HG02852 (cell line): ENCODE measurements at regions not wholly inside any gene's neighbourhood (a gene's known extent, or its start where the extent isn't known, plus 50 kb on each side); places are given as distances from the start of the nearest gene placed in this dataset.
"Not testable (repeated sequence)": the region's sequence is repeated elsewhere in the genome, so short reads cannot be mapped to it uniquely, and the experiment has no call there.

ENCODE experiments used
- ATAC-seq: cut with Tn5 transposase; IDR thresholded peaks from one replicate; pipeline ENCODE4 v1.9.1; 2021; ENCODE audit warnings: mild to moderate bottlenecking, moderate library complexity; ENCODE audit not compliant: unreplicated experiment

DNA sequence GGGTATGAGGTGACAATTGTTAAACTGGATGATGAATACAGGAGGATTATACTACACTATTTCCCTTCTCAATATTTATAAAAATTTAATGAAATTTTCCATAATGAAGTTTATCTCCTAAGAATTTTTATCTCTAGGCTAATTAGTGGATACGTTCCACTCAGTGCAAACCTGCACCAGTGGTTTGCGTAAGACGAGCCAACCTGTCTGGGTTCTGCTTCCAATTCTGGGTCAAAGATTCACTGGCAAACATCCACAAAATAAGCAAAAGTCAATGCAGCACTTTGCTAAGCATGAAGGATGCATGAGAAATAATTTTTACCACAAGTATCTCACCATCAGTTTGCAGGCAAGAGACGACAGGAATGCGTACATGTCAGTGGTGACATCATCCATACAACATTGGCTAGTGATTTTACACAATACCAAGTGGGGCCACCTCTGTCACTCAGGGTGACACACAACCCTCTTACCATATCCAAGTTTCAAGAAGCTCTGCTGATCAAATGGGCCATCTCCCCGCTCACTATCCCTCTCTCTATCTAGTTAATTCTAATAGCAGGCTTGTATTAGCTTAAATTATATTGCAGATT is 51.7 kb downstream of the FAM50B start:
- ATAC-seq = no peak

GRCh38 chr6:3902871-3903648 is 53.9 kb downstream of the FAM50B start:
- no peak for ATAC-seq

DNA sequence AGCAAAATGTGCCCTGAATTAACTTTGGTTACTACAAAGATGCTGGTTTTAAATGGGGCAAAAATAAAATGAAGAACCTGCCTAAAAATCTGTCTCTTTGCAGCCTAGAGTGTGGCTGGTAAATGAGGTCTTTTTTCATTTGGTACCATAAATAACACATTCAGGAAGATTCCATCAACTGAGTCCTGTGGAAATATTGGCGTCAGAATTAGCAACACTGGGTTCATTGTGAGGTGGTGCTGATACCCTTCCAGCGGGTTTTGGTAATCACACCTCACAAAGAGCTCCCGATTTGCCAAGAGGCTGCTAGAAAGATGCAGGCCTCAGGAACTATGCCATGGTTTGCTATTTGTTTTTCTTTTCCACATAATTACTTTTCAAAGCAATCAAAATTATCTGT is 55.3 kb downstream of the FAM50B start:
- no peak for ATAC-seq

DNA sequence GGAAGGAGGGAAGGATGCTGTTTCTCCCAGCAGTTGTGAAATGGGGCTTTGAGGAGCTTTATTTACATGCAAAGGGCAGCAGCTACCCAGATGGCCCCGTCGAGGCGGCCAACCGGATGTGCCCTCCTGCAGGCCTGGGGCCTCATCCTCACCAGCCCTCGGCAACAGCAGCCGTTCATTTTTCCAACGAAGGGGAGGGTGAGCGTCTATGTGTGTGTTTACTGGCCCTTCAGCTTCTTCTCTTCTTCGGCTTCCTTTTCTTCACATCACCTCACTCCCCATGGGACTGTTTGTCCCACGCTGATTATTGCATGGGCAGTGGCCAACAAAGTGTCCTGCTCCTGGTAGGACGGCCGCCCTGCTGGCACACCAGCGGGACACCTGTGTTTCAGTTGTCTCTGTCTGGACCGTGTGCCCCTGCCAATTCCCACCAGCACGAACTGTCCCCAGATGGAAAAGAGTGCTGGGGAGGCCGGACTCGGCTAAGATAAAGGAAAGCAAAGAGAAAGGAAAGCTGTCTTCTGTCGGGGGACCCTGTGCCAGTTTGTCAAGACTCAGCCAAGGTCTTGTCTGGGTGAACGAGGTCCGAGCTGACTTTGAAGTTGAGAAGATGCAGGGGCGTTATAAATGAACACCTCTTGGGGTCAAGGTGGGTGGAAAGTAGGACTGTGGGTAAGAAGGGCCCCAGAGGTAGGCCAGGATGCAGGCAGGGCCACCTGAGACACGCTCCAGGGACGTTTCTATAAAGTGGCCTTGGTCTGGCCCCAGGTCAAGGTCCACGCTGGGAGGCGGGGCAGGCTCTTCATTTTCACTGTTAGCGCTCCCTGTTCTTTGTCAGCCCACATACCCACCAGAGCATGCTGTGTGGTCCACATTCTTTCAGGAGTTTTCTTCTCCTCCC is 57.0 kb downstream of the FAM50B start:
- ATAC-seq = no peak

DNA sequence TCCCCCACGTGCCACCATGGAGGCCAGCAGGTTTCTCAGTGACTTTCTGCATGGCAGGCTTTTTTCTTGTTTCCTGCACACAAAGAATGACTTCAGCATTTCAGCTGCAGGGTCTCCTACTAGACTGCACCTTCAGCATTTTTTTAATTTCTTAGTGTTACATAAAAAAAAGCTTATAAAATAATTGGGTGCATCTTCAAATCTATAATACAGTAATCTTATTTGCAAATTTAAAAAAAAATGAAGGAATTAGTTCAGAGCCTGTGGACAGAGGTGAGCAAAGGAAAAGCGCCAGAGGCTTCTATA is 57.6 kb downstream of the FAM50B start:
- ATAC-seq = no peak

DNA sequence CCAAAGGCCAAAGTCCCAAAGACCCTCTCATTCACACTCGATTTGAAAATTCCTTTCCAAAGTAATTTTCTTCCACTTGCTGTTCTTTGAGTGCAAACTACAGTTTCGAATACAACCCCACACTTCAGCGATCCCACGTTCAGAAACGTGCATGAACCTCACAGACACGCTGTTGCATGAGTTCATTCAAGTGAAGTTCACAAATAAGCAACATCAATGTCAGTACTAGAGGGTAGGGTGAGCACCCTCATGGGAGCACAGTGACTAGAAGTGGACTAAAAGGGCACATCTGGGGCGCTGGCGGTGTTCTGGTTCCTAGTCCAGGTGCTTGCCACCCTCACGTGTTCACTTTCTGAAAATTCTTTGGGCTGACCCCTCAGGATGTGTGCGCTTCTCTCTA is 59.0 kb downstream of the FAM50B start:
- ATAC-seq = no peak

- ATAC-seq = no peak
These were observed 59.8 kb downstream of the FAM50B start for GRCh38 chr6:3908961-3909360.

DNA sequence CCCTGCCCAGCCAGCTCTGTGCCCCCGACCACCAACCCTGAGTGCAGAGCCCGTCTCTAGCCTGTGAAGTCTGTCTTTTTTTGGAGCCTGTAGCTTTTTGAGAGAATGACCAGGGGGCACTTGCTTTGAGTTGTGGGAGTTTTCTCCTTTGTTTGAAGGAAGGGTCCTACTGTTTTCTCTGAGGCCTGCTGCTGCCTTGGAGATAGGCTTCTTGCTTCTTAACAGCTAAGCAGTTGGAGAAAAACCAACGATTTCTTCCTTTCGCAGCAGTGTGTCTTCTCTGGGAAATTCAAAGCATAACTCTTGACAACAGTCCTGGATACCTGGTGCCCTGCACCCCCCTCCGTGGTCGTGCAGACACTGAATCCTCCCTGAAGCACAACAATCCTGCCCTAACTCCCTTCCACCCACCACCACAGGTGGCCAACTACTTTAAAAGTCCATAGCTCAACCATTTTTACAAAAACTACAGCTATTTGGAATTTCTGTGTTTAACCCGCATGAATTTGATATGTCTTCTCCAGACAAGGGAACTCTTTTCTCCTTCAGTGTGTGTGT is 61.0 kb downstream of the FAM50B start:
- no peak for ATAC-seq

GRCh38 chr6:3911130-3911529 is 62.0 kb downstream of the FAM50B start:
- ATAC-seq = no peak

DNA sequence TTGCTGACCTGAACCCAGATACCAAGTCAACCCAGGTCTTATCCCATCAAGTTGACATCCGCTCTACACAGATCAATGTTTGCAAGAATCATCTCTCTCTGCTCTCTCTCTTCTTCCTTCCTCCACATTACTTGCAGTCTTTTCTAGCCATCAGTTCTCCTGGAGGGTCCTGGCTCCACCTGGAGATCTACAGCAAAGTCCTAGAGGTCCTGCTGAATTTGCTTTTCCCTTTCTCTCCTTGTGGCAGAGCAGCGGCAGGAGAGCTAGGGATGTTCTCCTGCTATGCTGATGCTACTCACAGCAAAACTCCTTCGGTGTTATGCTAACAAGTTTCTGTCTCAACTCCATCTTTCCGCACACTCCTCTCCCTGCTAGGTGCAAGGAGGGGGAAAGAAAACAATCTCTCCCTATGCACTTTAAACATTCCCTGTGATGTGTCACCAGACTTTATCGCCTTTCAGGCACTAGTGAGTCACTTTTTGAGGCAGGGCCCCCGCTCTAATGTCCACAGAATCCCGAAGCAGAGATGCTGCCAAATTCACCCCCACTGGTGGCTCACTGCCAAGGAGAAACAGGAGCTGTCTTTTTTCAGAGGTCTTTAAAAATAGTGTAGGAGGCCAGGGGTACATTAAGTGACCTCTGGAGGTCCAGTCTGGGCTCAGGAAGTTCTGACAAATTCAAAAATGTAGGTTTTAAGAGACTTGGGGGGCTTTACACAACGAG is 62.6 kb downstream of the FAM50B start:
- no peak for ATAC-seq

- ATAC-seq = no peak
These were observed 63.3 kb downstream of the FAM50B start for GRCh38 chr6:3912361-3913076.

GRCh38 chr6:3913077-3913957 is 64.1 kb downstream of the FAM50B start:
- ATAC-seq = no peak

DNA sequence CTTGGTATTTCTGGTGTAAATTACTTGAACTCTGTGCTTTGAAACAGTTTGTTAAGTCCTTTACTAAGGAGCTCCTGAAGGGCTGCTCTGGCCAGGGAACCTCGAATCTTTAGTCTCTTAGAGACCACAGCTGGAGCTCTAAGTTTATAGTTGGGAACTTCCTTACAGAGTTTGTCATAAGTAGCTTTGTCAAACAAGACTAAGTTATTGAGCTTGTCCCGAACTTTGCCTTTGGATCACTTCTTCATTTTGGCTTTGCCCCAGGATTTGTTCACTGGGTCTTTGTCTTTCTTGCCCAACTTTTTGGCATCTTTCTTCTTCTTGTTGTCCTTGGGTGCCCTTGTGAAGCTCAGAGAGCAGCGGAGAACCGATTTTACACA is 64.8 kb downstream of the FAM50B start:
- ATAC-seq = no peak

- ATAC-seq = no peak
These were observed 66.1 kb downstream of the FAM50B start for GRCh38 chr6:3915076-3915791.

DNA sequence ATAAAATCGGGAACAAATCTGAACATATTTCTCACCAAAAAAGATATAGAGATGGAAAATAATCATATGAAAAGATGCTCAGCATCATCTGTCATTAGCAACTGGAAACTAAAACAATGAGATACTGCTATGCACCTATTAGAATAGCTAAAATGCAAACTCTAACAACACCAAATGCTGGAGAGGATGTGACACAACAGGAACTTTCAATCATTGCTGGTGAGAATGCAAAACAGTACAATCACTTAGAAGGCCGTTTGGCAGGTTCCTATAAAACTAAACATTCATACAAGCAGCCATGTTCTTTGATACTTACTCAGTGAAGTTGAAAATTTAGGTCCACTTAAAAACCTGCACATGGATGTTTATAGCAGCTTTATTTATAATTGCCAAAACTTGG is 67.0 kb downstream of the FAM50B start:
- ATAC-seq = no peak

DNA sequence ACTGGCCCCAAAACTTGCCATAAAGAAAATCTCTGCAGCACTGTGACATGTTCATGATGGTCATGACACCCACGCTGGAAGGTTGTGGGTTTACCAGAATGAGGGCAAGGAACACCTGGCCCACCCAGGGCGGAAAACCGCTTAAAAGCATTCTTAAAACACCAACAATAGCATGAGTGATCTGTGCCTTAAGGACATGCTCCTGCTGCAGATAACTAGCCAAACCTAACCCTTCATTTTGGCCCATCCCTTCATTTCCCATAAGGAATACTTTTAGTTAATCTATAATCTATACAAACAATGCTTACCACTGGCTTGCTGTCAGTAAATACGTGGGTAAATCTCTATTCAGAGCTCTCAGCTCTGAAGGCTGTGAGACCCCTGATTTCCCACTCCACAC is 67.6 kb downstream of the FAM50B start:
- ATAC-seq = not testable (repeated sequence)

DNA sequence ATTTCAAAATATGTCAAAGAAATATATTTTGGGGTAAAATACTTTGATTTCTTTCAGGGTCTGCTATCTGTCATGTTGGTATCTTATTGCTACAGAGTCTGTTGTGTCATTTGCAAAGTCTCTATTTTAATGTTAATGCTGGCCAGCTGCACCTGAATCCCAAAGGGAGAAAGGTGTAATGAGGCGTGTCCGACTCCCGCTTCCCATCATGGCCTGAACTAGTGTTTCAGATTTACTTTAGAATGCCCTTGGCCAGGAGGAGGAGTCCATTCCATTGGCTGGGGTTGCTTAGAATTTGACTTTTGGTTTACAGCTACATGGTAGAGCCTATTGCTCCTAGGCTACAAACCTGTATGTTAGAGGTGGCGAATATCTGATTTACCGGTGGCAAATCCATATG is 69.3 kb downstream of the FAM50B start:
- ATAC-seq = no peak

DNA sequence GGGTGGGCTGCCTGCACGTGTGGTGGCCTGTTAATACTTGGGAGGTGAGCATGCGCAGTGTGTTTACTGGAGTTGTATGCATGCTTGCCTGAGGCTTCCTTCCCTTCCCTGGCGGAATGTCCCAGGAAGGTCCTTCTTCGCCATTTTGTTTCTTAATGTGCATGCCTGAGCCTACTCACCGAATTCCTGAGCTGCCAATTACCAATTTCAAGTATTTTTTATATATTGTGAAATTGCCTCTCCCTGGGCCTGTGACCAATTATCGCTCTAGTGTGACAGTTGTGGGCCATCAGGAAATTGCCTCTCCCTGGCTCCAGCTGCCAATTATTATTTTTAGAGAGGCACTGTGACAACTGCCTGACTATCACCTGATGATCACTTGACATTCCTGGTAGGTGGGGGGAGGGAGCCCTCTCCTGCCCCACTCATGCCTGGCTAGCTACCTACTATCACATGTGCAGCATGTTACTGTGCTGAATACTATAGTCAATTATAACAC is 70.0 kb downstream of the FAM50B start:
- no peak for ATAC-seq

DNA sequence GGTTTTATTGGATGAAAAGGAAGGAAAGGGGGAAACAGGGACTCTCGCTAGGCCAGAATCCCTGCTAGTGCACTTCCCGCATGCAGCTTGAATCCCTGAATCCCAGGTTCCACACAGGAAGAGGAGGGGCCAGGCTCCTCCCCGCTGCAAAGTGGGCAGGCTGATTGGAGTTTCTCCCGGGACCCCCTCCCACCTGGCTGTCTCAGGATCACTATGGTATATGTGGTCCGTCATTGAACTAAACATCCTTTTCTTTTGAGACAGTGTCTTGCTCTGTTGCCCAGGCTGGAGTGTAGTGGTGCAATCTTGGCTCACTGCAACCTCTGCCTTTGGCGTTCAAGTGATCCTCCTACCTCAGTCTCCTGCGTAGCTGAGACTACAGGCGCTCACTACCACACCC is 70.7 kb downstream of the FAM50B start:
- ATAC-seq = no peak
